HUDEP-2 (cell line): ENCODE measurements at regions not wholly inside any gene's neighbourhood (a gene's known extent, or its start where the extent isn't known, plus 50 kb on each side); places are given as distances from the start of the nearest gene placed in this dataset.

ENCODE experiments used
- DNase-seq, 76 experiments: peaks; one replicate each; lab custom pipeline; 2025; ENCODE audit not compliant: unreplicated experiment in 76 of 76; lab: John Stamatoyannopoulos, UW

- no peak for DNase-seq
Measured at GRCh38 chr20:6715401-6715941, 52.0 kb upstream of the BMP2 start.

DNA sequence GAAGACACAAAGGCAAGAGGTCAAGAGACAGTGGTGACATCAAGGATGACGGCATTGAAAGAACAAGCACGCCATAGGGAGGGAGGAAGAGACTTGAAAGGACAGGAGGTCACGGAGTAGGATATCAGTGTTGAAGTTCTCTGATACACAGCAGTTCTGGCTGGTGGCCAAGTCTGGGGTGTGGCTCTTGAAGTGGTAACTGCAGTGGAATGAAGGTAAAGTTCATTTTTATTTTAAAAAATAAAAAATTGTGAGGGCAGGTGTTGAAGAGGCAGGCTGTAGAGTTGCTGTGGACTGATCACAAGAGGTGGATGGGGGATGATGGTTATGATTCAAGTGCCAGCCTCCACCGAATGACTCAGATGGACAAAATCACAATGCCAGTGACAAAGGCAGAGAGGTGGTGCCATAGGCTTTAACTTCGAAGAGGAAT, 53.2 kb upstream of the BMP2 start:
- DNase-seq: peak in 22 of 76 experiments; percentile 1 to 37 (median 6)

GRCh38 chr20:6711951-6712649, 55.4 kb upstream of the BMP2 start:
- DNase-seq: no peak

- DNase-seq: no peak
Measured at GRCh38 chr20:6709910-6710595, 57.4 kb upstream of the BMP2 start.

DNA sequence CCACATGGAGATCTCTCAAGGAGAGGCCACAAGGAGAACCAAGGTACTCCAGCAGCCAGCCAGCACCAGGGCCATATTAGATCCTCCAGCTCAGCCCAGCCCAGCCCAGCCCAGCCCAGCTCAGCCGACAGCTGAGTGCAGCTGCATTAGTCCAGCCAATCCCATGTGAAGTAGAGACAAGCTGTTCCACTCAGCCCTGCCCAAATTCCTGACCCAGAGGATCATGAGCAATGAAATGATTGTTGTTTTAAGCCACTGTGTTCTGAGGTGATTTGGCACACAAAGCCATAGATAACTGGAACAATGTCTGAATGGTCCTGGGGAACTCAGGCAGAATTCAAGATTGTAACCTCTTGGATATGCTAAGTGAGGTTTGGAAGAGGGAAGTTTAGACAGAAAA, 59.5 kb upstream of the BMP2 start:
- DNase-seq: no peak

DNA sequence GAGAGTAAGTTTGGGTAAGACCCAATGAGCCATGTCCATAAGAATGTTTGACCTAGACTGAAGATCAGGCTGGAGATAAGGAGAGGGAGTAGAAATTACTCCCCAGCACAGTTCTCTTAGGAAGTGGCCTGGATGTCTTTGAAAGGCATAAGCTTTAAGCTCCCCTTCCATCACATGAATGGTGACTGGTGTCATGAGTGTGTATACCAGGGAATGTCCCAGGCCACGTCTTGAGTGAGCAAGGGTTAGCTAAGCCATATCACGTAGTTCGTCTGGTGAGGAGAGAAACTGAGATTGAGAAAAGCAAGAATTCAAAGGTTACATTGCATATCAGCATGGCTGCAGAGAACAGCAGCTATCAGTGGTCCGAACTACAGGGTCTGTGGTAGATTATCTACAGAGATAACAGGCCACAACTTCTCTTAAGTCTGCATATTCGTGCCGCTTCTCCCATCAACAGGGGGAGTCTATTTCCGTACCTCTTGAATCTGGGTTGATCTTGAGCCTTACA, 60.1 kb upstream of the BMP2 start:
- no peak for DNase-seq

GRCh38 chr20:6705926-6706548, 61.4 kb upstream of the BMP2 start:
- no peak for DNase-seq

GRCh38 chr20:6705106-6705766, 62.2 kb upstream of the BMP2 start:
- DNase-seq: no peak

GRCh38 chr20:6704132-6704861, 63.2 kb upstream of the BMP2 start:
- DNase-seq: no peak

DNA sequence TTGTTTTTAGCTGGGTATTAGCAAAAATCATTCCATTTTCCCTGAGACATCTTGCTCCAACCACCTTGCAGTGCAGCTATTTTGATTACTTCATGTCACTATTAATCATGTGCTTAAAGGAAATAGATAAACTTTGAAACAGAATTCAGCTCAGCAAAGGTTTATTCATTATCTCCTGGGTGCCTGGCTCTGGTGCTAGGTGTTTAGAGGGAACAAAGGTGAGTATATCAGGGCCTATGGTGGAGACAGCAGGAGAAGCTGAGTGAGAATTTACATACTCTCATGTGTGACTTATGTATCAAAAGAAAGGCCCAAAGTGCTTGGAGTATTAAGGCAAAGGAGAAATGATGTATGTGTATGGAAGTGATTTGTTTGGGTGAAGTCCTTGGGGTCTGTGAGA, 63.8 kb upstream of the BMP2 start:
- DNase-seq: no peak

GRCh38 chr20:6703047-6703446, 64.4 kb upstream of the BMP2 start:
- DNase-seq: no peak

DNA sequence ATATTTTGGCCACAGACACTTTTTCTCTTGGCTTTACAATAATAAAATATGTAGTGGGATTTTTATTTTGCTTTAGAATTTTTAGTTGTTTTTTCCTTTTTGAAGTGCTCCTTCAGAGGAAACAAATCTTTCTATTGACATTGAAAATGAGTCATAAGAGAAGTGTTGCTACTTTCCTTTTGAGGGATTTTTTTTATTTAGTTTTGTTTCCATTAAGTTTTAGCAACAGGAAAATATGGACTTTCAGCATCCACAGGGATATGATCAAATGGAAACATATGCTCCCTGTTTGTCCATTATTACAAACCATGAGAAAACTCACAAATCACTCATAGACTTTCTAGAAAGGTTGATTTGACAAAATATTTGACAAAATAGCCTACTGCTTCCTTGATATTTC, 65.3 kb upstream of the BMP2 start:
- DNase-seq: no peak

- no peak for DNase-seq
Measured at GRCh38 chr20:6700563-6701329, 66.7 kb upstream of the BMP2 start.

- DNase-seq: no peak
Measured at GRCh38 chr20:6699921-6700562, 67.4 kb upstream of the BMP2 start.

DNA sequence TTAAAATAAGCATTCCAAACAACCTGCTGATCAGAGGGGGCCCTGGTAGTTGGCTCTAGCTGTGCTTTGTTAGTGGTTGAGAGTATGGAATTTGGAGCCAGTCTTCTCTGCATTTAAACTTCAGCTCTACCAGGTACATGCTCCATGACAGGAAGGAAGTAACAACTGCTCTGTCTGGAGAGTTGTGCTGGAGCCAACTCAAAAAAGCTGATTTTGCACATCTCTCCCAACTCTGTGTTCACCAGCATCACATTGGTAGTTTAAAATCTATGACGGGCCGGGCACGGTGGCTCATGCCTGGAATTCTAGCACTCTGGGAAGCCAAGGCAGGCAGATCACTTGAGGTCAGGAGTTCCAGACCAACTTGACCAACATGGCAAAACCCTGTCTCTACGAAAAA, 68.8 kb upstream of the BMP2 start:
- DNase-seq: no peak

DNA sequence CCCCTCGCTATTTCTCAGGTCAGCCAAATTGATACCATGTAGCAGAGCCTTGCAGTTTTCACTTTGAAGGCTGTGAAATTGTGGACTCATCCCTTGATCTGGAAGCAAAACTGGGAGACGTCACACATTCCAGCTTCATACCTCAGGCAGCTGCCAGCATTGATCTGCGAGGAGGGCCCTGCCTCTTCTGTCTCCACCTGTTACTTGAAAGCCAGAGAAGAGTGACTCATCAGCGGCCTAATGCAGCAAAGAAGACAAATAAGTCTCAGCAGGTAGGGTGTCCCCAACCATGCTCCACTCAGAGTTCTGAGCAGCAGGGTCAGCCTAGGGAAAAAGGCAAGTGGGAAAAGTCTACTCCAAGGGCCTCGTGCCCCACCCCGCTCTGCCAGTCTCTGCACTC, 69.4 kb upstream of the BMP2 start:
- no peak for DNase-seq

DNA sequence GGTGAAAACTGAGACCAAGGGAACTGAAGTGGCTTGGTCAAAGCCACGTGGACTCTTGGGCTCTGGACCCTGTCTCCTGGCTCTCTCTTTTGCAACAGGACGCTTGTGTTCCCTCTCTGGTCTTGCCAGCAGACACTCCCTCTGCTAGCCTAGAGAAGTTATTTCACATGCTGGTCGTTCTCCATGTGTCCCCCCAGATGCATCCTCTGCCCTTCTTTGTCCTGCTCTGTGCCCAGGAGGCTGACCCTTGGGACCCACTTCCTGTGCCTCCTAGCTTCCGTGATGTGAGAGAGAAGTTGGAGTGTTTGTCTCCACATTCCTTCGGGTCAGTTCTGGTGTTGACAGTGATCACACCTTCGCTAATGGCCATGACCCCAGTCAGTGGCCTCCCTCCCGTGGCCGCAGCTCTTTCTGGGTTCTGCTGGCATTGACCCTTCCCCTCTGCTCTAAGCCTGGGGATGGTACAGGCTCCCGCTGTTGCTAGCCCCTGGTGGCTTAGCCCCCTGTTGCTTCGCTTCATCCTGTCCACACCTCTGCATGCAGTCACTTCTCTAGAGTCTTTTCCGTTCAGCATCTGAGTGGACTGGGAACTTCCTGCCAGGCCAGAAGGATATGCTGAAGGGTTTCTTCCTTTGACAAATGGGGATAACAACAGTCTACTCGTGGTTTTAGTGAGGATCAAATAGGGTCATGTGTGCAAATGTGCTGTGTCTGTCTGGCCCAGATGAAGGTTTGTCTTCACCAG, 70.1 kb upstream of the BMP2 start:
- DNase-seq: no peak

GRCh38 chr20:6696001-6696400, 71.5 kb upstream of the BMP2 start:
- DNase-seq: no peak
